Fibroblast of skin of right biceps (primary cell): ENCODE measurements at regions not wholly inside any gene's neighbourhood (a gene's known extent, or its start where the extent isn't known, plus 50 kb on each side); places are given as distances from the start of the nearest gene placed in this dataset.
A peak's percentile ranks its signal among the peaks of the same experiment; 100 is the strongest.
"Not testable (repeated sequence)": the region's sequence is repeated elsewhere in the genome, so short reads cannot be mapped to it uniquely, and the experiment has no call there.

ENCODE experiments used
- DNase-seq: peaks from one replicate; pipeline ENCODE4 v3.0.0-alpha.2; 2013

- not testable (repeated sequence) for DNase-seq
Observed at GRCh38 chr1:83455753-83456152, 543.2 kb downstream of the TTLL7 start.

- DNase-seq = not testable (repeated sequence)
Observed at GRCh38 chr1:83445873-83446272, 553.1 kb downstream of the TTLL7 start.

GRCh38 chr1:83442412-83442811 is 556.5 kb downstream of the TTLL7 start:
- not testable (repeated sequence) for DNase-seq

DNA sequence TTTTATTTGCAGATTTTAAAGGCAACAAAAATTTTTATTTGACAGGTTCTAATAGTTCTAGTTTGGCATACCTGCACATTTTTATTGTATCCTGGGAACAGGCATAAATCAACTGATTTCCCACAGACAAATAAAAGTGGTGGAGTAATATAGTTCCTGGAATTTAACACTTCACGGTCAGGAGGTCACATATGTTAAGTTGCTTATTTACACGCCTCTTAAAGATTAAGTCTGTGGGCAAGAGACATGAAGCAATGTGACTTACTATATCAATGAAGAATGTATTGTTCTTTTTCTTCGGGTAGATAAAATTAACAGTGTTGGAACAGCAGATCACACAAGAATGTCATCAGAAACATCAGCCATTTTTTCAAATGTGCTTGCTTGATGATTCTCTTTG is 558.3 kb downstream of the TTLL7 start:
- DNase-seq = peak; percentile 88

GRCh38 chr1:83440021-83440420 is 558.9 kb downstream of the TTLL7 start:
- peak; percentile 19 for DNase-seq

GRCh38 chr1:83438316-83438715 is 560.6 kb downstream of the TTLL7 start:
- peak; percentile 19 for DNase-seq

- peak; percentile 52 for DNase-seq
Observed at GRCh38 chr1:83435336-83435735, 563.6 kb downstream of the TTLL7 start.

GRCh38 chr1:83427566-83427965 is 571.4 kb downstream of the TTLL7 start:
- DNase-seq = peak; percentile 30

- DNase-seq = not testable (repeated sequence)
Observed at GRCh38 chr1:83423382-83423781, 575.5 kb downstream of the TTLL7 start.

- DNase-seq = peak; percentile 14
Observed at GRCh38 chr1:83418558-83418957, 580.4 kb downstream of the TTLL7 start.

- not testable (repeated sequence) for DNase-seq
Observed at GRCh38 chr1:83413839-83414107, 585.2 kb downstream of the TTLL7 start.

DNA sequence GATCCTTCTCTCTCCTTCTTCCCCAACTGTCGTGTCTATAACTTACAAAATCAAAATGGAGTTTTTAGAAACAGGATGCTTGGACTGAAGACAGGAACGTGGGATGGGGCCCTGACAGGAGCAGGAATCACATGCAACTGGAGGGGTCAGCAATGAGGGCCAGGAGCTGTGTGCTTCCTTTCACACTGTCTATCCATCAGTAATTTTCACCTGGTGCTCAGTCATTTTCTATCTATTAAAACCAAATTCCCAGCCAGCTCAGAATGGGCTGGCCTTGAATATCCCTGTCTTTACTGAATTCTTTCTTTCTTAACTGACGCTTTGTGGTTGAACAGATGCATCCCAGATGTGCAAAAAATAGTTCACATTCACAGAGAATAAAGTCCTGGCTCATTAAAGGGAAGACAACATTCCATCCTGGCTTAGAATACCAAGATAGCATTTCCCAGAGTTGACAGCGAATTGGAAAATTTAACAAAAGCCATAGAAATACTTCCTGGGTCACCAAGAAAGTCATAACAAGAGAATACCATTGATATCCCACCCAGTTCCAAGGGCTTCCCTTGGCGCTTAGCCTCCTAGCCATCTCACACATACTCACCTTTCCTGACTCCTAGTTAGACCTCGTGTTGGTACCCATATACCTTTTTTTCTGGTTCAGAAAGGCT is 588.1 kb downstream of the TTLL7 start:
- DNase-seq = peak; percentile 66

- DNase-seq = not testable (repeated sequence)
Observed at GRCh38 chr1:83406693-83407371, 592.1 kb downstream of the TTLL7 start.

DNA sequence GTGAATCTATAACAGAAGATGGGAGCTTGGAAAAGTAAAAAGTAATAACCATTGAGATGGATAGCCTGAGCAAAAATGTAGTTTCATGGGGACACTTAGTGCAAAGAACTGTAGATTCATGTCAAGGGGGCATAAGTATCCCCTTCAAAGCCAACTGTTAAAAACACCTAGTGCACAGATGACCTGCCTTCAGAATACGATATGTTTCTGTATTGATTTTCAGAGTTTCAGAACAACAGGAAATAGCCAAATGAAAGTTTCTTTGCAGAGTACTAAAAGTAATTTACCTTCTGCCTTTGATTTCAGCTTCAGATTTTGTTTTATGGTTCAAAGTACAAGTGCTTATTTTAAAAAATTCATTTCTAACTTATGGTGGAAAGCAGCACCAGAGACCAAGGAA is 593.1 kb downstream of the TTLL7 start:
- not testable (repeated sequence) for DNase-seq

DNA sequence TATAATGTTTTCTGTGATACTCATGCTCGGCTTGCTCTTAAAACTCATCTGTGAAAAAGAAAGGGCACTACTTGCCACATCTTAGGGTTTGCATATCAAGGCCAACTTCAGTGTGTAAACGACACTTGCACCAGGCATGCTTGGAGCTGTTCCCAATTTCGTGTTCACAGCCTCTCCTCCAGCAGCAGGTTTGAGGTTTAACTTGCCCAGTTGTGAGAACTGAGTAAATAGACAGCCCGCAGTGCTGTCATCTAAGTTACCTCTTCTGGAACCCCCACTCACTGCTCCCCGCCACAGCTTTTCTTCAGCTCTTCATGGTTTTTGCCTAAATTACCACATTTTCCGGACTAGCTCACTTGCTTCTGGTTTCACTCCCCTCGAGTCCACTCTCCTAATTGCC is 595.4 kb downstream of the TTLL7 start:
- not testable (repeated sequence) for DNase-seq

- peak; percentile 10 for DNase-seq
Observed at GRCh38 chr1:83401146-83401545, 597.8 kb downstream of the TTLL7 start.

DNA sequence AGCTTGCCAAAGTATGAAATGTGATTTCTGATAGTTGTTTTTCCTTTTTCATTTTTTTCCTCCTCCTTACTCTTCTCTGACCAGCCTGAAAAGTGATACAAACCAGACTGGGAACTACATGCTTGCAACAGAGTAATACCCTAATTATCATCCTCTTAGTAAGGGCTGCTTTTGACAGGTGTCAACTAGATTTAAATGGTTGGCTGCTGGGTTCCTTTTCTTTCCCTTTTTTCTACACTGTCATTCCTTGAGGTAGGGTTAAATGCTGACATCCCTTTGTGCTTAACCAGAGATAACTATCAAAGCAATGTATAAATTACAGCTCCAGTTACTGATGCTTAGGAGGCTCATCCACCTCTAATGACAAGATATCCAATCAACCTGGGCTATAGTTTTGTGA is 598.8 kb downstream of the TTLL7 start:
- not testable (repeated sequence) for DNase-seq

- not testable (repeated sequence) for DNase-seq
Observed at GRCh38 chr1:83398125-83398524, 600.8 kb downstream of the TTLL7 start.

- not testable (repeated sequence) for DNase-seq
Observed at GRCh38 chr1:83395130-83395529, 603.8 kb downstream of the TTLL7 start.

DNA sequence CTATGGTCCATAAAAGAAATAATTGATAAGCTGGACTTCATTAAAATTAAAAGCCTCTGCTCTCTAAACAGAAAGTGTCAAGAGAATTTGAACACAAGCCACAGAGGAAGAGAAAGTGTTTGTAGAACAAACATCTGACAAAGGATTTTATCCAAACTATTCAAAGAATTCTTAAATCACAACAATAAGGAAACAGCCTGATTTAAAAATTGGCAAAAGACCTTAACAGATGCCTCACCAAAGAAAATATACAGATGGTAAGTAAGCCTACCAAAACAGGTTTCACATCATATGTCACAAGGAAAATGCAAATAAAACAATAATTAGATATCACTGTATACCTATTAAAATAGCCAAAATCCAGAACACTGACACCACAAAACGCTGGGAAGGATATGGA is 612.0 kb downstream of the TTLL7 start:
- DNase-seq = not testable (repeated sequence)

- DNase-seq = not testable (repeated sequence)
Observed at GRCh38 chr1:83383107-83383506, 615.8 kb downstream of the TTLL7 start.

DNA sequence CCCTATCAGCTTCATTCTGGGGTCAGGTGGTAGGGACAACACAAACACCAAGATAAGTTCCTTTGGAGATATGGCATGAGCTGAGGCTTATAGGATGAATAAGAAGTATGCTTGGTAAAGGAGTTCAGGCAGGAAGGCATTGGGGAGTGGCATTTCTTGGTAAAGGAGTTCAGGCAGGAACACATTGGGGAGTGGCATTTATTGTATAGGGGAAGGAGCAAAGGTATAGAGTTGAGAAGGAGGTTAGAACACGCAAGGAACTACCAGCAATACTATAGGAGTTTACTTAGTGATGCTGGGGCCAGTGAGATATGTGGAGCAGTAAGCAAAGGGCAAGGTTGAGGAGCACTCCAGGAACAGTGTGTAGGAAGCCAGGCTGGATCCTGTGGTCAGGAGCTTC is 625.9 kb downstream of the TTLL7 start:
- not testable (repeated sequence) for DNase-seq

DNA sequence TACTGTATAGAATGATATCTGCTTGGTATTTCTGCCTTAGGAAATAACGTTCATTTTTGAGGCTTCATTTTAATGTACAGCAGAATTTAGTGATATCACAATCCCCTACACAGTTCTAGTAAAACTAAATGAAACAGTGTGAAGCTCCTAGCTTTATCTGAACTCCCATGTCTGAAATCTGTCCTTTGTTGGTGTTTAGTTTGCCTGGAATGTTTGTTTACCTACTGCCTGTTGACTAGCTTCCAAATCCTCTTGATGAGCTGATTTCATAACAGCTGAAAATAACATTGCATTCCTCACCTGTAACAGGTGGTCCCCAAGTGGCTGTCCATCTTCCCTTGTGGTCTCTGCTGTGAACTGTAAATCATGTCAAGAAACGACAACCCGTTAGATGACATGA is 629.1 kb downstream of the TTLL7 start:
- DNase-seq = not testable (repeated sequence)

DNA sequence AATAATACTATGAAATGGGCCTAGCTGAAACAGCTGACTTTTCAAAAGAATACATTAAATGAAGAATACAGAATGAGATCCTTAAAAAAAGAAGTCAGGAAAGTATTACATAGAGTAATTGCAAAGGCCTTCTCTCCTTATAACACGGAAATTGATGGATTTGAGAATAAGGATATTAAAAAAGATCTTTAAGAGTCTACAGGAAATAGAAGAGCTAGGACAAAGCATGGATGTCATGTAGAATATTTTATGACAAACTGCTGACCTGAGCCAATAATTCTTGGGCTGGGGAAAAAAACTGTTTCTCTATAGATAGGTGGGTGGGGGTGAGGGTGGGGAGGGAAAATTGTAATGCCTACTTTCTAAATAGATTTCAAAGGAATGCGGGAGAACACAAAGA is 633.6 kb downstream of the TTLL7 start:
- DNase-seq = not testable (repeated sequence)

DNA sequence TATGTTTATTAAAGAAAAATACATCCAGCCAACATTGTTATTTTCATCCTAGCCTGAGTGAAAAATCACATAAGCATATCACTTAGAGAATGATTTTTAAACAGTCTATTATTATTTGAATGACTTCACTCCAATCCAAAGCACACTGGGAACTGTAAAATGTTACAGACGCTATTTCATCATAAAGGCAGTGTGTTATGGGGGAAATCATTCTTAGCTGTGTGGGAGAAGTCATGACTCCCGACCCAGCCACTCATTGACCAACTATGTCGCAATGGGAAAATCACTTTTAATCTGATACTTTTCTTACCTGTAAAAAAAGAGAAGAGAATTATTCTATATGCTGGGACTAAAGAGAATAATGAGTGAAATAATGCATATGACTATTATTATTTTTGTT is 653.6 kb downstream of the TTLL7 start:
- not testable (repeated sequence) for DNase-seq
